ENCODE measurements at regions not wholly inside any gene's neighbourhood (a gene's known extent, or its start where the extent isn't known, plus 50 kb on each side); places are given as distances from the start of the nearest gene placed in this dataset.

DNA sequence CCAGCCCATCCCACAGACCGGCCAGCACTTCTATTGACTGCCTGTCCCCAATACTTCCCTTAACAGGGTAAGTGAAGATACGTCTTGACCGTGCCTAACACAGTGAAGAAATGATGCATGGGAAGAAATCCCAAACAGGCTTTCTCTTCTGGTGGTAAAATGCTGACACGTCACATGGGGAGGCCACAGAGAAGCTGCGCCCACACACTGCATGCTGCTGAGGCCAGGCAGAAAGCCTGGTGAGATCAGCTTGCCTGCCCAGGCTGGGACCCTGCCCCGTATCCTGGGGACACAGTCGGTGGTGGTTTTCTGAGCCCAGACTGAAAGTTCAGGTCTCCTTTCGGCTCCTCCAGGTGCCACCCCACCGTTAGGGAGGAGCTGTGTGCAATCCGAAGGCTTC, 356.3 kb upstream of the MGMT start:
- no peak overlapping the region for H3K4me3 ChIP-seq
- H3K4me1 ChIP-seq (ENCODE audit: insufficient read depth), result no peaks in the 10 kb centered on the region
- WGBS, 3 donors, result 92 to 96% (median 93%) methylated on average over 10 of the region's 10 CpGs
- intact Hi-C loops (cut with DNase I), result no loop called here
- H3K27ac ChIP-seq, result no peak overlapping the region
- DNase-seq, result no peak
- no peaks in the 10 kb centered on the region for H3K9me3 ChIP-seq
- H3K36me3 ChIP-seq, result no peaks in the 10 kb centered on the region
- no peak for TF ChIP-seq POLR2A (IDR thresholded peaks at IDR 0.05)
- TF ChIP-seq EP300 (IDR thresholded peaks at IDR 0.05), result no peak
- TF ChIP-seq, protein P1, sequence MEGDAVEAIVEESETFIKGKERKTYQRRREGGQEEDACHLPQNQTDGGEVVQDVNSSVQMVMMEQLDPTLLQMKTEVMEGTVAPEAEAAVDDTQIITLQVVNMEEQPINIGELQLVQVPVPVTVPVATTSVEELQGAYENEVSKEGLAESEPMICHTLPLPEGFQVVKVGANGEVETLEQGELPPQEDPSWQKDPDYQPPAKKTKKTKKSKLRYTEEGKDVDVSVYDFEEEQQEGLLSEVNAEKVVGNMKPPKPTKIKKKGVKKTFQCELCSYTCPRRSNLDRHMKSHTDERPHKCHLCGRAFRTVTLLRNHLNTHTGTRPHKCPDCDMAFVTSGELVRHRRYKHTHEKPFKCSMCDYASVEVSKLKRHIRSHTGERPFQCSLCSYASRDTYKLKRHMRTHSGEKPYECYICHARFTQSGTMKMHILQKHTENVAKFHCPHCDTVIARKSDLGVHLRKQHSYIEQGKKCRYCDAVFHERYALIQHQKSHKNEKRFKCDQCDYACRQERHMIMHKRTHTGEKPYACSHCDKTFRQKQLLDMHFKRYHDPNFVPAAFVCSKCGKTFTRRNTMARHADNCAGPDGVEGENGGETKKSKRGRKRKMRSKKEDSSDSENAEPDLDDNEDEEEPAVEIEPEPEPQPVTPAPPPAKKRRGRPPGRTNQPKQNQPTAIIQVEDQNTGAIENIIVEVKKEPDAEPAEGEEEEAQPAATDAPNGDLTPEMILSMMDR (IDR thresholded peaks at IDR 0.05), result no peak
- H3K27me3 ChIP-seq, result no peaks in the 10 kb centered on the region

DNA sequence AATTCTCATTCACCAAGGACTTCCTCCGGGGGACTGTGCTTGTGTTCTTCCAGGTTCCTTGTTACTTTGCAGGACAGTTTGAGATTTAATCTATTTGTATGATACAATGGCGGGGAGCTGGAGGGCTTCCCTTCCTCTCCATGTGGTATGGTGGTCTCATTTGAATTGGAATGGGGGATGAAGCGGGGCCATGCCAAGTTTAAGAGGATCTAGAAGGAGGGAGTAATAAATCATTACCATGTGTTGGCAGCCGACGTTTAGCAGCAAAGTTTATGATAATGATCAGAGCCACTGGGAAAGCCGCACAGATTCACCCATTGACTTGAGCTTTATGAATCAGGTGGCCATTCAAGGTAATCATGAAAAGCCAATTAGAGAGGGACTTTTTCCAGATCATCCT, 355.1 kb upstream of the MGMT start:
- H3K4me1 ChIP-seq (ENCODE audit: insufficient read depth), result no peaks in the 10 kb centered on the region
- no peaks in the 10 kb centered on the region for H3K36me3 ChIP-seq
- no peak for TF ChIP-seq EP300 (IDR thresholded peaks at IDR 0.05)
- TF ChIP-seq, protein P1 (IDR thresholded peaks at IDR 0.05), result no peak
- TF ChIP-seq POLR2A (IDR thresholded peaks at IDR 0.05), result no peak
- 57 to 76% (median 67%) methylated on average over 6 of the region's 6 CpGs for WGBS, 3 donors
- H3K4me3 ChIP-seq, result no peak overlapping the region
- intact Hi-C loops (cut with DNase I), result no loop called here
- no peak for DNase-seq
- H3K27ac ChIP-seq, result no peak overlapping the region
- no peaks in the 10 kb centered on the region for H3K9me3 ChIP-seq
- H3K27me3 ChIP-seq, result no peaks in the 10 kb centered on the region

DNA sequence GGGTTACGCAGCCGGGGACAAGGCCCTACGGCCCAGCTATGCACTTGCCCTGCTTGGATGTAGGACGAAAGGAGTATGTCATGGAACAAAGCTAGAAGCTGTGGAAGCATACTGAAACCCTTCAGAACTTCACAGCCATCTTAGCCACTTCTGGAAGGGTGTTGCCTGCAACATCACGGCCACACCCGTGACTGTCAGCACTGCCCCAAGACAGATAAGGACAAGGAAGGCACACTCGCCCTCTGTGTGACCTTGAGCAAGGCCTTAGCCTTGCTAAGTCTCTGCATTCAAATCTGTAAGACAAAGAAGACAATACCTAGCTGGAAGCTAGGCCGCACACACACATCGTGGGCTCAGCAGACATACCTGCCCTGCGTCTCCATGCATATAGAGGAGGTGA, 352.5 kb upstream of the MGMT start:
- Histone ChIP-seq H3K27me3 (no peaks in the 10 kb centered on the region), H3K9me3 (no peaks in the 10 kb centered on the region), H3K27ac (no peak overlapping the region), H3K4me3 (no peak overlapping the region), H3K36me3 (no peaks in the 10 kb centered on the region), H3K4me1 (ENCODE audit: insufficient read depth) (no peaks in the 10 kb centered on the region)
- DNase-seq, result no peak
- intact Hi-C loops (cut with DNase I), result no loop called here
- TF ChIP-seq EP300 (IDR thresholded peaks at IDR 0.05) (no peak), POLR2A (IDR thresholded peaks at IDR 0.05) (no peak)
- TF ChIP-seq, protein P1 (IDR thresholded peaks at IDR 0.05), result no peak
- WGBS, 3 donors, result 85 to 93% (median 88%) methylated on average over 10 of the region's 10 CpGs

DNA sequence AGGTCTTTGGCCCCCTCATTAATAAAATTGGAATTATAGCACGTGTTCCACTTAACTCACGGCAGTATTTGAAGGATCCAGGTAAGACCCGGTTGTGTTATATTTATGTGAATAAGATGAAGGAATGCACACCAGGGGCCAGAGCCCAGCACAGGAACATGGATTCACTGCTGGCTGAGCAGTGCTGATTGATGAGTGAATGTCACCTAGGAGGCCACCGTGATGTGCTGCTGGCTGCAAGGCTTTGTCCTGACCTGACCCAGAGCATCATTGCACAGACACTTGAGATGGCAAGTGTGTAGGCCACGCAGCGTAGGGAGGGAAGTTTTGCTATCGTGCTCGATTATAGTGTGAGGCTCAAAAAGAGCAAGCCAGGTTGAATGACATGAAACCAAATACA, 350.7 kb upstream of the MGMT start:
- 87 to 90% (median 88%) methylated on average over 8 of the region's 8 CpGs for WGBS, 3 donors
- H3K4me1 ChIP-seq (ENCODE audit: insufficient read depth), result no peaks in the 10 kb centered on the region
- H3K27me3 ChIP-seq, result no peaks in the 10 kb centered on the region
- TF ChIP-seq EP300 (IDR thresholded peaks at IDR 0.05), result no peak
- no peak for TF ChIP-seq POLR2A (IDR thresholded peaks at IDR 0.05)
- TF ChIP-seq, protein P1 (IDR thresholded peaks at IDR 0.05), result no peak
- H3K36me3 ChIP-seq, result no peaks in the 10 kb centered on the region
- H3K27ac ChIP-seq, result no peak overlapping the region
- DNase-seq, result no peak
- no peak overlapping the region for H3K4me3 ChIP-seq
- no peaks in the 10 kb centered on the region for H3K9me3 ChIP-seq
- intact Hi-C loops (cut with DNase I), result no loop called here

DNA sequence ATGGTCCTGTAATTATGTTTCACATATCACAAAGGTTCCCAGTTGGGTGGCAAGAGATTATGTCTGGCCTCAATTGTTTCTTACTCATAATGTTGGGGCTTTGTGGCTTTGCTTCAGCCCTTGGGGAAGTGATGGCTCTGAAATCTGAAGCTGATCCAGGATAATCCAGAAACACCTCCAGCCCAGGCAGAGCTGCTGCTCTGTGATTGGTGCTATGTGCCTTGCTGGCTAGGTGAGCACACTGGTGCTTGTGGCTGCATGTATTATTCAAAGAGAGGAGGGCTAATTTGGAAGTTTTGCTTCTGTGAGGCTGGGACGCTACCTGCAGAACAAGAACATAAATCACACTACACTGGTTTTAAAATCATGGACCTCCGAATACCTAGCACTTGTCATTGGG, 346.6 kb upstream of the MGMT start:
- Histone ChIP-seq H3K36me3 (no peaks in the 10 kb centered on the region), H3K4me3 (no peak overlapping the region), H3K27me3 (no peaks in the 10 kb centered on the region), H3K4me1 (ENCODE audit: insufficient read depth) (no peaks in the 10 kb centered on the region), H3K27ac (no peak overlapping the region), H3K9me3 (no peaks in the 10 kb centered on the region)
- intact Hi-C loops (cut with DNase I), result no loop called here
- WGBS, 3 donors, result 45 to 48% (median 48%) methylated on average over 2 of the region's 2 CpGs
- TF ChIP-seq POLR2A (IDR thresholded peaks at IDR 0.05), result no peak
- TF ChIP-seq, protein P1 (IDR thresholded peaks at IDR 0.05), result no peak
- TF ChIP-seq EP300 (IDR thresholded peaks at IDR 0.05), result no peak
- no peak for DNase-seq

Data from ovary (tissue), 7 donors.